RWPE2 (cell line): ENCODE measurements at regions not wholly inside any gene's neighbourhood (a gene's known extent, or its start where the extent isn't known, plus 50 kb on each side); places are given as distances from the start of the nearest gene placed in this dataset.

ENCODE experiments used
- ATAC-seq: fragments of 200-7000 bp; cut with Tn5 transposase; 3 replicates; pipeline ENCODE4 v1.9.1; 2021; ENCODE audit warnings: low read depth
- DNase-seq: peaks from one replicate; pipeline ENCODE4 v3.0.0-alpha.2; 2020; ENCODE audit warnings: low spot score
- H3K27ac ChIP-seq: fragments of 450-650 bp; 2 replicates; pipeline ENCODE4 v1.5.1; 2017; ENCODE audit warnings: mild to moderate bottlenecking; ENCODE audit not compliant: poor library complexity, severe bottlenecking
- H3K27me3 ChIP-seq: fragments of 250-450 bp; sonication (Bioruptor Pico); 2 replicates; pipeline ENCODE4 v1.5.1; 2021; ENCODE audit warnings: mild to moderate bottlenecking, moderate library complexity; ENCODE audit not compliant: insufficient read depth, poor library complexity, severe bottlenecking
- H3K36me3 ChIP-seq: fragments of 250-450 bp; sonication (Bioruptor Pico); 2 replicates; pipeline ENCODE4 v1.5.1; 2020; ENCODE audit warnings: low read depth, mild to moderate bottlenecking, moderate library complexity
- H3K4me1 ChIP-seq: fragments of 250-450 bp; sonication (Bioruptor Pico); 2 replicates; pipeline ENCODE4 v1.5.1; 2021; ENCODE audit warnings: mild to moderate bottlenecking, moderate library complexity; ENCODE audit not compliant: insufficient read depth, poor library complexity, severe bottlenecking
- H3K4me3 ChIP-seq: fragments of 250-450 bp; sonication (Bioruptor Pico); 2 replicates; pipeline ENCODE4 v1.5.1; 2021; ENCODE audit warnings: mild to moderate bottlenecking, moderate library complexity; ENCODE audit not compliant: severe bottlenecking
- H3K9me3 ChIP-seq: fragments of 250-450 bp; sonication (Bioruptor Pico); 2 replicates; pipeline ENCODE4 v1.5.1; 2021; ENCODE audit warnings: mild to moderate bottlenecking, moderate library complexity; ENCODE audit not compliant: severe bottlenecking
- TF ChIP-seq, protein P1 (sequence below): fragments of 450-650 bp; IDR thresholded peaks from one replicate; pipeline ENCODE4 v1.5.1; 2017; ENCODE audit warnings: mild to moderate bottlenecking, moderate library complexity; ENCODE audit not compliant: poor library complexity, severe bottlenecking

GRCh38 chr10:22111705-22112104, 106.1 kb downstream of the EBLN1 start:
- Histone ChIP-seq H3K27me3 (no peaks in the 10 kb centered on the region), H3K4me3 (no peak overlapping the region), H3K4me1 (no peaks in the 10 kb centered on the region), H3K27ac (no peak overlapping the region), H3K36me3 (no peaks in the 10 kb centered on the region), H3K9me3 (no peaks in the 10 kb centered on the region)
- TF ChIP-seq, protein P1, sequence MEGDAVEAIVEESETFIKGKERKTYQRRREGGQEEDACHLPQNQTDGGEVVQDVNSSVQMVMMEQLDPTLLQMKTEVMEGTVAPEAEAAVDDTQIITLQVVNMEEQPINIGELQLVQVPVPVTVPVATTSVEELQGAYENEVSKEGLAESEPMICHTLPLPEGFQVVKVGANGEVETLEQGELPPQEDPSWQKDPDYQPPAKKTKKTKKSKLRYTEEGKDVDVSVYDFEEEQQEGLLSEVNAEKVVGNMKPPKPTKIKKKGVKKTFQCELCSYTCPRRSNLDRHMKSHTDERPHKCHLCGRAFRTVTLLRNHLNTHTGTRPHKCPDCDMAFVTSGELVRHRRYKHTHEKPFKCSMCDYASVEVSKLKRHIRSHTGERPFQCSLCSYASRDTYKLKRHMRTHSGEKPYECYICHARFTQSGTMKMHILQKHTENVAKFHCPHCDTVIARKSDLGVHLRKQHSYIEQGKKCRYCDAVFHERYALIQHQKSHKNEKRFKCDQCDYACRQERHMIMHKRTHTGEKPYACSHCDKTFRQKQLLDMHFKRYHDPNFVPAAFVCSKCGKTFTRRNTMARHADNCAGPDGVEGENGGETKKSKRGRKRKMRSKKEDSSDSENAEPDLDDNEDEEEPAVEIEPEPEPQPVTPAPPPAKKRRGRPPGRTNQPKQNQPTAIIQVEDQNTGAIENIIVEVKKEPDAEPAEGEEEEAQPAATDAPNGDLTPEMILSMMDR: no peak
- DNase-seq (no peak), ATAC-seq (no peak)

DNA sequence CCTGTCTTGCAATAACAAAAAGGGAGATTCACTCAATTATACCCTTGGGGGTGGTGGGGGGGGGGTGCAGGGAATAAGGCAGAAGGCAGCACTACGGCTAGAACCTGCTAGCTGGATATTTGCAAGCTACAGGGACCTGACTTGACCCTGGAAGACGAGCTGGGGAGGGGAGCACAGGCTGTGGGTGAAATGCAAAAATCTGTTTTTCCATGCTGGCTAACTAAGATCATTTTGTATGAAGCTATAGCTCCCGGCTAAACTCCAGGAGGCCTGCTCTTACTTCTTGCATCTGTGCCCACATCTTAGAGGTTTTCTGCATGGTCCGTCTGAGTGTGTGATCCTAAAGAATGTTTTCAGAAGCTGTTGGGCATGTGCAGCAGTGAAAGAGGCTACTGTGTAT, 106.6 kb downstream of the EBLN1 start:
- Histone ChIP-seq H3K9me3 (no peaks in the 10 kb centered on the region), H3K4me3 (no peak overlapping the region), H3K36me3 (no peaks in the 10 kb centered on the region), H3K4me1 (no peaks in the 10 kb centered on the region), H3K27me3 (no peaks in the 10 kb centered on the region), H3K27ac (no peak overlapping the region)
- no peak for DNase-seq
- TF ChIP-seq, protein P1: no peak
- ATAC-seq: no peak

DNA sequence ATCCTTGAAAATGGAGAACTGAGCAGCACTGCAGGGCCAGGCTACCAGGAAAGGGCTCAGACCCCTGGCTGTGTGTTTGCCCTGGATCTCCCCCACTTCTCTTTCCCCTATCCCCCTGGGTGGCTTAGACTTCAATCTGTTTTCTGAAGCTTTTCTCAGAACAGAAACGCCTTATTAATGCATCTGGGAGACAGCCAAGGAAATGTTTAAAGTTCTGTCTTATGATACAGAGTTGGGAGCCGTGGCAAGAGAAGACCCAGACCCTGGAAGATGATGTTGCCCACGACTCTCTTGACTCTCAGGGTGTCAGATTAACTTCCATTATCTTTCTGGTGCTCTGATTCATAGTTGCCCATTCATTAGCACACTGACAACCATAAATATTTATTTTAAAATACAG, 107.1 kb downstream of the EBLN1 start:
- H3K9me3 ChIP-seq: no peaks in the 10 kb centered on the region
- H3K36me3 ChIP-seq: no peaks in the 10 kb centered on the region
- H3K4me1 ChIP-seq: no peaks in the 10 kb centered on the region
- TF ChIP-seq, protein P1: no peak
- DNase-seq: no peak
- no peak overlapping the region for H3K27ac ChIP-seq
- no peak for ATAC-seq
- no peak overlapping the region for H3K4me3 ChIP-seq
- H3K27me3 ChIP-seq: no peaks in the 10 kb centered on the region

- no peak overlapping the region for H3K4me3 ChIP-seq
- ATAC-seq (no peak), DNase-seq (no peak)
- H3K4me1 ChIP-seq: no peaks in the 10 kb centered on the region
- no peak overlapping the region for H3K27ac ChIP-seq
- no peaks in the 10 kb centered on the region for H3K9me3 ChIP-seq
- H3K36me3 ChIP-seq: no peaks in the 10 kb centered on the region
- H3K27me3 ChIP-seq: no peaks in the 10 kb centered on the region
- TF ChIP-seq, protein P1: no peak
Measured at GRCh38 chr10:22105270-22105669, 101.7 kb upstream of the DNAJC1 start.

GRCh38 chr10:22103701-22104470, 100.4 kb upstream of the DNAJC1 start:
- Histone ChIP-seq H3K4me1 (no peaks in the 10 kb centered on the region), H3K4me3 (no peak overlapping the region), H3K9me3 (no peaks in the 10 kb centered on the region), H3K36me3 (no peaks in the 10 kb centered on the region), H3K27ac (no peak overlapping the region), H3K27me3 (no peaks in the 10 kb centered on the region)
- 0 out of 3 replicates have a peak, but pooled peaks have one; percentile 51 for ATAC-seq
- DNase-seq: no peak
- TF ChIP-seq, protein P1: peak; percentile 53
